CMK (cell line): ENCODE measurements at regions not wholly inside any gene's neighbourhood (a gene's known extent, or its start where the extent isn't known, plus 50 kb on each side); places are given as distances from the start of the nearest gene placed in this dataset.

Experiments used
- DNase-seq: peaks from one replicate; pipeline ENCODE4 v3.0.0-alpha.2; 2010; ENCODE audit warnings: low read depth

GRCh38 chr7:130897515-130898419 is 163.8 kb upstream of the KLF14 start:
- DNase-seq = no peak

- DNase-seq = no peak
Measured at GRCh38 chr7:130899071-130899560, 165.1 kb upstream of the KLF14 start.

GRCh38 chr7:130899638-130900401 is 165.8 kb upstream of the KLF14 start:
- DNase-seq = no peak

GRCh38 chr7:130900471-130901076 is 166.6 kb upstream of the KLF14 start:
- no peak for DNase-seq

- no peak for DNase-seq
Measured at GRCh38 chr7:130901209-130901783, 167.3 kb upstream of the KLF14 start.

GRCh38 chr7:130902755-130903357 is 168.8 kb upstream of the KLF14 start:
- no peak for DNase-seq

GRCh38 chr7:130903358-130903974 is 169.5 kb upstream of the KLF14 start:
- no peak for DNase-seq

- DNase-seq = no peak
Measured at GRCh38 chr7:130904031-130904757, 170.2 kb upstream of the KLF14 start.

- DNase-seq = no peak
Measured at GRCh38 chr7:130904792-130905191, 170.8 kb upstream of the KLF14 start.

GRCh38 chr7:130906575-130906974 is 172.6 kb upstream of the KLF14 start:
- no peak for DNase-seq

GRCh38 chr7:130907439-130907838 is 173.4 kb upstream of the KLF14 start:
- no peak for DNase-seq

- DNase-seq = no peak
Measured at GRCh38 chr7:130908345-130909160, 174.5 kb upstream of the KLF14 start.

- no peak for DNase-seq
Measured at GRCh38 chr7:130909161-130909836, 175.3 kb upstream of the KLF14 start.

- no peak for DNase-seq
Measured at GRCh38 chr7:130909881-130910672, 176.1 kb upstream of the KLF14 start.

GRCh38 chr7:130910949-130911944 is 177.2 kb upstream of the KLF14 start:
- DNase-seq = no peak

GRCh38 chr7:130912082-130912861 is 178.3 kb upstream of the KLF14 start:
- DNase-seq = no peak
